ENCODE measurements at regions not wholly inside any gene's neighbourhood (a gene's known extent, or its start where the extent isn't known, plus 50 kb on each side); places are given as distances from the start of the nearest gene placed in this dataset.

DNA sequence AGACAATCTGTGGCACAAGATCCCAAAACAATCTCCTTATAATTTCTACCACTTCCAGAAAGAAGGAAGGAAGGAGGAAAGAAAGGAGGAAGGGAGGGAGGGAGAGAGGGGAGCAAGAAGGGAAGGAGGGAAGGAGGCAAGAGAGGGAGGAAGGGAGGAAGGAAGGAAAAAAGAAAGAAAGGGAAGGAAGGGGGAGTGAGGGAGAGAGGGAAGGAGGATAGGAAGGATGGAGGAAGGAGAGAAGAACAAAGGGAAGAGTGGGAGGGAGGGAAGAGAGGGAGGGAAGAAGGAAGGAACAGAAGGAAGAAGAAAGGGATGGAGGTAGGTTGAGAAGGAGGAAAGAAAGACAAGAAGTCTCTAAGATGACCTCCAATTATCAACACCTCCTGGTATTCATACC lies 185.5 kb upstream of the NFE2L3 start:
- TF ChIP-seq CTCF (conservative IDR thresholded peaks at IDR 0.05; ENCODE audit: low read depth, low read length) (no peak), EZH2phosphoT487 (IDR thresholded peaks at IDR 0.05; ENCODE audit: borderline replicate concordance, low read length) (no peak)

Data from PC-3 (cell line).